Panc1 (cell line): ENCODE measurements at regions not wholly inside any gene's neighbourhood (a gene's known extent, or its start where the extent isn't known, plus 50 kb on each side); places are given as distances from the start of the nearest gene placed in this dataset.

Experiments used
- POLR2AphosphoS5 ChIP-seq: IDR thresholded peaks from 2 replicates; pipeline ENCODE4 v1.6.1; 2012; ENCODE audit warnings: mild to moderate bottlenecking, low read depth, low read length, moderate library complexity
- REST ChIP-seq, 2 experiments: IDR thresholded peaks; 2 replicates each; pipeline ENCODE4 v1.6.1; 2011 to 2012; ENCODE audit warnings: low read depth in 2 of 2, control low read depth in 1 of 2, low read length in 1 of 2, mild to moderate bottlenecking in 1 of 2, moderate library complexity in 1 of 2; ENCODE audit not compliant: insufficient read depth in 1 of 2
- TF ChIP-seq, protein P1 (sequence below): fragments of 450-650 bp; IDR thresholded peaks from 2 replicates; pipeline ENCODE4 v1.5.1; 2017; ENCODE audit warnings: mild to moderate bottlenecking

- TF ChIP-seq REST (IDR thresholded peaks at IDR 0.05; ENCODE audit: insufficient read depth in 1 of 2, low read depth in 2 of 2, low read length in 1 of 2): no peak
- TF ChIP-seq, protein P1, sequence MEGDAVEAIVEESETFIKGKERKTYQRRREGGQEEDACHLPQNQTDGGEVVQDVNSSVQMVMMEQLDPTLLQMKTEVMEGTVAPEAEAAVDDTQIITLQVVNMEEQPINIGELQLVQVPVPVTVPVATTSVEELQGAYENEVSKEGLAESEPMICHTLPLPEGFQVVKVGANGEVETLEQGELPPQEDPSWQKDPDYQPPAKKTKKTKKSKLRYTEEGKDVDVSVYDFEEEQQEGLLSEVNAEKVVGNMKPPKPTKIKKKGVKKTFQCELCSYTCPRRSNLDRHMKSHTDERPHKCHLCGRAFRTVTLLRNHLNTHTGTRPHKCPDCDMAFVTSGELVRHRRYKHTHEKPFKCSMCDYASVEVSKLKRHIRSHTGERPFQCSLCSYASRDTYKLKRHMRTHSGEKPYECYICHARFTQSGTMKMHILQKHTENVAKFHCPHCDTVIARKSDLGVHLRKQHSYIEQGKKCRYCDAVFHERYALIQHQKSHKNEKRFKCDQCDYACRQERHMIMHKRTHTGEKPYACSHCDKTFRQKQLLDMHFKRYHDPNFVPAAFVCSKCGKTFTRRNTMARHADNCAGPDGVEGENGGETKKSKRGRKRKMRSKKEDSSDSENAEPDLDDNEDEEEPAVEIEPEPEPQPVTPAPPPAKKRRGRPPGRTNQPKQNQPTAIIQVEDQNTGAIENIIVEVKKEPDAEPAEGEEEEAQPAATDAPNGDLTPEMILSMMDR: no peak
- no peak for TF ChIP-seq POLR2AphosphoS5
Measured at GRCh38 chr18:65175681-65176080, 575.1 kb upstream of the CDH7 start.
